Mammary epithelial cell (primary cell): ENCODE measurements at regions not wholly inside any gene's neighbourhood (a gene's known extent, or its start where the extent isn't known, plus 50 kb on each side); places are given as distances from the start of the nearest gene placed in this dataset.

ENCODE experiments used
- CTCF ChIP-seq, 2 donors: IDR thresholded peaks in 1 of 2; conservative IDR thresholded peaks in 1 of 2; 2 replicates each; pipeline ENCODE4 v1.5.1; 2011 to 2012; ENCODE audit warnings: inconsistent platforms in 2 of 2, low read length in 2 of 2, mild to moderate bottlenecking in 2 of 2, control low read depth in 1 of 2, low read depth in 1 of 2; ENCODE audit not compliant: insufficient read depth in 1 of 2; ENCODE audit errors: extremely low read depth in 1 of 2
- EZH2 ChIP-seq: IDR thresholded peaks from 2 replicates; pipeline ENCODE4 v1.6.1; 2012; ENCODE audit warnings: low read length, inconsistent platforms, borderline replicate concordance

- no peak for TF ChIP-seq CTCF (conservative IDR thresholded peaks at IDR 0.05 in 1 of 2, IDR thresholded peaks at IDR 0.05 in 1 of 2; ENCODE audit: extremely low read depth in 1 of 2, insufficient read depth in 1 of 2, low read depth in 1 of 2, low read length in 2 of 2)
- no peak for TF ChIP-seq EZH2
Observed at GRCh38 chr5:86866036-86866435, 248.3 kb downstream of the COX7C start.
